GM19397 (cell line): ENCODE measurements at regions not wholly inside any gene's neighbourhood (a gene's known extent, or its start where the extent isn't known, plus 50 kb on each side); places are given as distances from the start of the nearest gene placed in this dataset.
"Not testable (repeated sequence)": the region's sequence is repeated elsewhere in the genome, so short reads cannot be mapped to it uniquely, and the experiment has no call there.

Experiments used
- ATAC-seq: cut with Tn5 transposase; IDR thresholded peaks from one replicate; pipeline ENCODE4 v1.9.1; 2021; ENCODE audit warnings: mild to moderate bottlenecking, moderate library complexity; ENCODE audit not compliant: unreplicated experiment

DNA sequence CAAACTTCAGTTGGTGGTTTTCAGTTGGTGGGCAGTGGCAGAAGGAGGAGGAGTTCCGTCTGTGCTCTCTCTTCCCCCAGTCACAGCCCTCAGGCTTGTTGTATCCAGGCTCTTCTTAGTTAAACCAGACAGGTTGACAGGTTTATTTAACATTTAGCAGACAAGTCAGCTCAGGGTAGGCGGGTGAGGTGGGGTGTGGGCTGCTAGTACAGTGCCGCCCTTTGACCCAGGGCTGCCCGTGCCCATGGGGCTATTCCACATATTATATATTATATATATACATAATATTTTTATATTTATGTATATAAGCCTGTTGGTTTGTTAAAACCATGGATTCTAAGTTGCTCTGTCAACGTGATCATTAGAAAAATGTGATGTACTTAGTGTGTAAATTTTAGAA, 1740.6 kb upstream of the DEFB115 start:
- ATAC-seq = not testable (repeated sequence)

DNA sequence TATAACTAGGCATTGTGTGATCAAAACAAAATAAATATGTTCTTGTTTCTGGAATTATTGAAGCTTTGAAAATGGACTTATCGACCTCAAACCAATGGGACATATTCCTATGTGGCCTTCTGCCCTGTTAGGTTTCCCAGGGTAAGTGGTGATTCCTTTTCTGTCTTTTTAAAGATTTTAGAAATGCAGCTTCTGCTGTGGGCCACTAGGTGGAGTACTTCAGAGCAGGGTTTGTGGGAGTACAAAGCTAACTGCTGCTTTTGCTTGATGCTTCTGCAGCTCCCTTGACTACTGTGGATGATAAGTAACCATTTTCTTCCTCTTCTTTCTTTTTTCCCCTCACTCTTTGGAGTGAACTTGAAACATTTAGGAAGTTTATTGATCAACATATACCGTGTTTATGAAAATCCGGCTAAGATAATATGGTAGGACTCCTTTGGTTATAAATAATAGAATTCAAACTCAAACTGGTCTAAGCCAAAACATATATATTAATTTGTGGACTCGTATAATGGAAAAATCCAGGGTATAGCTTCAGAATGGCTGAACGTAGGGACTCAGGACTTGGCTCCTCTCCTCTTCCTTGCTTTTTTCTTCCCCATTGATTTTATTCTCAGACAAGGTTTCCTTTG, 1737.7 kb upstream of the DEFB115 start:
- ATAC-seq = not testable (repeated sequence)

- not testable (repeated sequence) for ATAC-seq
These were observed 1723.8 kb upstream of the DEFB115 start for GRCh38 chr20:29533566-29534177.

DNA sequence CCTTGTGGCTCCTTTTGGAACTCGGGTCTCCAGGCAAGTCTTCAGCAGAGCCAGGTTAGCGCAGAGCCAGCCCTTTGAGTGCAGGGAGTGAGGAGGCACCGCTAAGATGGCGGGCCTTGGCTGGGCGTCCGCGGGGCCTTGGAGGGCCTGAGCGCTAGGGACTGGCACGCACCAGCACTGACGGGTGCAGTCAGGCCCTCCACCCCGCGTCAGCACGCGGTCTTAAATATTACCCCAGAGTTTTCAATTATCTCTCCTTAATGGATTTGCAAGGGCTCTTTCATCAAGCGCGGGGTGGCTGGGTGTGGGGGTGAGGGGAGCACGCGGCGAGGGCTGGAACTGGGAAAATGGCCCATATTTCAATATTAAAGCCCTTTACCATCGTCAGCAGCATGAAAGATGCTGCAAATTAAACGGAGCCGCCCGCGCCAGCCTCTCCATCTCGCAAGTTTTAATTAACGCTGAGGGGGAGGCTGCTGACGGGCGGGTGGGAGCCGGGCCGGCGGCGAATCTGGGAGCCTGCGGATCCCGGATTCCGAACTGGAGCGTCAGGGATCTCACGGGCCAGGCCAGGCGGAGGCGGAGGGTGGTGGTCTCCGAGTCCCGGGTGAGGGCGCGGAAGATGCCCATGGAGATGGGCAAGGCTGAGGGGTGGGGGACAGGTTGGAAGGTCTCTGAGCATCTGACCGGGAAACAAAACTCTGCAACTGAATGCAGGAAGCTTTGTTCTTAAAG, 1690.4 kb upstream of the DEFB115 start:
- not testable (repeated sequence) for ATAC-seq

GRCh38 chr20:29567671-29568070, 1689.8 kb upstream of the DEFB115 start:
- ATAC-seq = not testable (repeated sequence)

GRCh38 chr20:29570126-29570525, 1687.3 kb upstream of the DEFB115 start:
- ATAC-seq = not testable (repeated sequence)

DNA sequence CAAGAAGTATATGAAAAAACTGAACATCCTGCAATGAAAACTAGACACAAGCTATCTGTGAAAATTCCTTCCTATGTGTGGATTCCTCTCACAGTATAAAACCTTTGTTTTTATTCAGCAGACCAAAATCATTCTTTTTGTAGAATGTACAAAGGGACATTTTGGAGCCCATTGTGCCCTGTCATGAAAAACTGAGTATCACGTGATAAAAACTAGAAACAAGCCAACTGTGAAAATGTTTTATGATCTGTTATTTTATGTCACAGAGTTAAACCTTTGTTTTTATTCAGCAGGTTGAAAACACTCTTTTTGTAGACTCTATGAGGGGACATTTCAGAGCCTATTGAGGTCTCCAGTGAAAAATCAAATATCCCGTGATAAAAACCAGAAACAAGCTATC, 1667.9 kb upstream of the DEFB115 start:
- ATAC-seq = not testable (repeated sequence)

GRCh38 chr20:29604163-29604562, 1653.3 kb upstream of the DEFB115 start:
- ATAC-seq = not testable (repeated sequence)

DNA sequence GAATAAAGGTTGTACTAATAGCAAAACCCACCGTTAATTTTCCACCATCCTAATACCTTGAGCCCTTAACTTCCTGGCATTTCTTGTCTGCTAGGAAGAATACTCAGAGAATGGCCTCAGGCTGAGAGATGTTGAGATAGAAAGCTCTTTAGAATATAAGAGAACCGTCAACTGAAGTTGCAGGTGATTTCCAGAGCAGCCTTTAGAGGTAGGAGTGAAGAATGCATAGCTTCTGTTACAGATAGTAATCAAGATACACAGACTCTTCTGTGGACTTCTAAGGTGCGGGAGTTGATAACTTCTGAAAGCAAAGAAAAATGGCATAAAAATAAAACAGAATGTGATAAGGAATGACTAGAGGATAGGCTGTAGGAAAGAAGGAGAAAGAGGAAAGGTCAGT, 1651.3 kb upstream of the DEFB115 start:
- ATAC-seq = not testable (repeated sequence)

DNA sequence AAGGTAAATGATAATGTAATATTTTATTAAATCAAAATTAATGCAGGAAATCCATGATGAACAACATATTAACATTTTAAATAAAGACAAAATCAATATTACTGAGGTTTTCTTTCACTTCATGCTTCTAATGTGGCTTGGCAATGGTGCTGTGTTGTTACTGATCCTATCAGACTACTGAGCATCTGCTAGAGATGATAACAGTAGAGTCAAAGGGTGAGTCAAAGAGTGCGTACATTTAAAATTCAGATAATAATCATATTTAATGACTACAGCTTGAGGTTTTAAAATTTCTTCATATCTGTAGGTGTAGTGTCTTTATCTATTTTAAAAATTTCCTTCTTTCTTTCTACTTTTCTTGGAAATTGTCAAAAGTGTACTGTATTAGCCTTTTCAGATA, 1628.1 kb upstream of the DEFB115 start:
- ATAC-seq = not testable (repeated sequence)
